ENCODE measurements at regions not wholly inside any gene's neighbourhood (a gene's known extent, or its start where the extent isn't known, plus 50 kb on each side); places are given as distances from the start of the nearest gene placed in this dataset.

- no peak for TF ChIP-seq CTCF (IDR thresholded peaks at IDR 0.05)
- Histone ChIP-seq H3K27ac (no peak overlapping the region), H3K36me3 (no peaks in the 10 kb centered on the region), H3K4me3 (no peak overlapping the region), H3K9me3 (peaks cover 0 to 4% (median 0%) of the 10 kb centered on the region in 11 donors), H3K27me3 (no peaks in the 10 kb centered on the region), H3K4me1 (no peaks in the 10 kb centered on the region)
- 81 to 89% methylated on average over 1 of the region's 1 CpG for WGBS, 2 donors
- intact Hi-C loops (cut with DNase I): no loop called here
- no peak for ATAC-seq
- DNase-seq: no peak
These were observed 580.8 kb downstream of the CENPC start for GRCh38 chr4:66964467-66964866.

GRCh38 chr4:66963084-66963483 lies 582.2 kb downstream of the CENPC start:
- ATAC-seq (no peak), DNase-seq (no peak)
- Histone ChIP-seq H3K4me1 (no peaks in the 10 kb centered on the region), H3K4me3 (no peak overlapping the region), H3K27me3 (no peaks in the 10 kb centered on the region), H3K27ac (no peak overlapping the region), H3K9me3 (peaks cover 0 to 4% (median 0%) of the 10 kb centered on the region in 11 donors), H3K36me3 (no peaks in the 10 kb centered on the region)
- WGBS, 2 donors: 75 to 76% methylated on average over 3 of the region's 3 CpGs
- TF ChIP-seq CTCF (IDR thresholded peaks at IDR 0.05): no peak
- intact Hi-C loops (cut with DNase I): no loop called here

GRCh38 chr4:66959207-66959606 lies 586.1 kb downstream of the CENPC start:
- Histone ChIP-seq H3K4me3 (no peak overlapping the region), H3K27ac (no peak overlapping the region), H3K4me1 (no peaks in the 10 kb centered on the region), H3K36me3 (no peaks in the 10 kb centered on the region), H3K9me3 (peaks cover 0 to 5% (median 0%) of the 10 kb centered on the region in 11 donors), H3K27me3 (no peaks in the 10 kb centered on the region)
- ATAC-seq: no peak
- 89 to 99% methylated on average over 2 of the region's 2 CpGs for WGBS, 2 donors
- no peak for DNase-seq
- no peak for TF ChIP-seq CTCF (IDR thresholded peaks at IDR 0.05)
- intact Hi-C loops (cut with DNase I): no loop called here

- Histone ChIP-seq H3K36me3 (no peaks in the 10 kb centered on the region), H3K9me3 (peaks cover 0 to 5% (median 0%) of the 10 kb centered on the region in 11 donors), H3K4me1 (no peaks in the 10 kb centered on the region), H3K4me3 (no peak overlapping the region), H3K27ac (no peak overlapping the region), H3K27me3 (no peaks in the 10 kb centered on the region)
- no peak for ATAC-seq
- intact Hi-C loops (cut with DNase I): no loop called here
- 68 to 85% methylated on average over 1 of the region's 1 CpG for WGBS, 2 donors
- no peak for DNase-seq
- no peak for TF ChIP-seq CTCF (IDR thresholded peaks at IDR 0.05)
These were observed 588.5 kb downstream of the CENPC start for GRCh38 chr4:66956852-66957251.

Measured in heart right ventricle (tissue), 16 donors.